GM12878 (cell line): ENCODE measurements at regions not wholly inside any gene's neighbourhood (a gene's known extent, or its start where the extent isn't known, plus 50 kb on each side); places are given as distances from the start of the nearest gene placed in this dataset.

Source experiments
- ATAC-seq: fragments of 200-7000 bp; cut with Tn5 transposase; 3 replicates; pipeline ENCODE4 v1.9.1; 2020; ENCODE audit warnings: mild to moderate bottlenecking, moderate library complexity
- BruUV-seq: library from RNA; stranded (reverse); fragments of 400-500 nt; replicated peaks from 2 replicates; lab custom pipeline; 2021; lab: Mats Ljungman, UMichigan
- CTCF ChIA-PET: fragments of 300-600 bp; sonication (Branson Sonifier 250); formaldehyde crosslinking; extraction: SDS; loops from one replicate; lab custom pipeline; 2021; ENCODE audit warnings: inconsistent platforms; lab: Yijun Ruan, JAX
- POLR2A ChIA-PET: fragments of 350-600 bp; formaldehyde crosslinking; extraction: SDS; loops from one replicate; lab custom pipeline; 2021; ENCODE audit warnings: inconsistent platforms; lab: Charles Lee
- RAD21 ChIA-PET: fragments of 300-600 bp; sonication (Branson Sonifier 250); formaldehyde crosslinking; loops from one replicate; lab custom pipeline; 2023; ENCODE audit warnings: antibody characterized with exemption; ENCODE audit not compliant: unreplicated experiment; lab: Charles Lee
- SMC1A ChIA-PET: fragments of 300-600 bp; sonication (Branson Sonifier 250); formaldehyde crosslinking; loops from one replicate; lab custom pipeline; 2023; ENCODE audit not compliant: unreplicated experiment, uncharacterized antibody; lab: Charles Lee
- DNase-seq: peaks from one replicate; pipeline ENCODE4 v3.0.0-alpha.2; 2011; ENCODE audit warnings: low read depth, low spot score
- FAIRE-seq: peaks from 3 replicates; lab custom pipeline; 2011; peaks lifted over from hg19 to GRCh38; lab: Jason Lieb, UNC
- H2AFZ ChIP-seq: 2 replicates; pipeline ENCODE4 v1.6.0; 2011; ENCODE audit warnings: low read depth, low read length, control low read depth; ENCODE audit not compliant: control insufficient read depth
- H3K27ac ChIP-seq: 2 replicates; pipeline ENCODE4 v1.5.1; 2011; ENCODE audit warnings: control low read depth; ENCODE audit not compliant: control insufficient read depth, insufficient read depth
- H3K27me3 ChIP-seq, 2 experiments: replicated peaks in 1 of 2; 2 replicates each; pipeline versions ENCODE4 v1.6.0 to v1.6.1; 2011; ENCODE audit warnings: low read length in 1 of 2; ENCODE audit not compliant: control insufficient read depth in 2 of 2, insufficient read depth in 2 of 2
- H3K36me3 ChIP-seq, 2 experiments: 2 replicates each; pipeline ENCODE4 v1.5.1; 2011; ENCODE audit warnings: low read length in 1 of 2; ENCODE audit not compliant: control insufficient read depth in 2 of 2, insufficient read depth in 2 of 2
- H3K4me1 ChIP-seq: 2 replicates; pipeline ENCODE4 v1.6.1; 2011; ENCODE audit warnings: mild to moderate bottlenecking, low read length, moderate library complexity, mixed read lengths; ENCODE audit not compliant: control insufficient read depth, insufficient read depth
- H3K4me2 ChIP-seq: 2 replicates; pipeline ENCODE4 v1.6.0; 2011; ENCODE audit warnings: control low read depth; ENCODE audit not compliant: control insufficient read depth, insufficient read depth
- H3K4me3 ChIP-seq: fragments of 200-600 bp; sonication (generic); 2 replicates; pipeline ENCODE4 v1.5.1; 2016
- H3K79me2 ChIP-seq: 2 replicates; pipeline ENCODE4 v1.6.0; 2011; ENCODE audit warnings: low read length; ENCODE audit not compliant: control insufficient read depth, insufficient read depth
- H3K9ac ChIP-seq: 2 replicates; pipeline ENCODE4 v1.8.0; 2011; ENCODE audit warnings: low read length, control low read depth, mixed read lengths; ENCODE audit not compliant: control insufficient read depth, insufficient read depth
- H3K9me3 ChIP-seq: replicated peaks from 3 replicates; pipeline ENCODE4 v1.5.1; 2011; ENCODE audit warnings: mild to moderate bottlenecking, low read length; ENCODE audit not compliant: control insufficient read depth, insufficient read depth
- H4K20me1 ChIP-seq: 2 replicates; pipeline ENCODE4 v1.6.0; 2011; ENCODE audit not compliant: control insufficient read depth, insufficient read depth
- ATF3 ChIP-seq: IDR thresholded peaks from 2 replicates; pipeline ENCODE4 v1.6.1; 2011; ENCODE audit warnings: low read depth, mild to moderate bottlenecking, low read length, moderate library complexity, borderline replicate concordance; ENCODE audit errors: extremely low read depth
- ATF7 ChIP-seq: fragments of 450-650 bp; IDR thresholded peaks from 2 replicates; pipeline ENCODE4 v1.6.1; 2016; ENCODE audit warnings: low read depth, mild to moderate bottlenecking
- BHLHE40 ChIP-seq, 2 experiments: fragments of 450-650 bp in 1 of 2; IDR thresholded peaks; 2 replicates each; pipeline ENCODE4 v1.6.1; 2011 to 2017; ENCODE audit warnings: low read depth in 2 of 2, borderline replicate concordance in 1 of 2, improper control_type of control experiment in 1 of 2, low read length in 1 of 2, mild to moderate bottlenecking in 1 of 2
- CHD2 ChIP-seq: IDR thresholded peaks from 2 replicates; pipeline ENCODE4 v1.6.1; 2011; ENCODE audit warnings: low read depth, low read length, improper control_type of control experiment, borderline replicate concordance
- HDAC6 ChIP-seq: fragments of 200-600 bp; sonication (generic); IDR thresholded peaks from one replicate; pipeline ENCODE4 v1.8.0; 2017; ENCODE audit warnings: antibody characterized with exemption; ENCODE audit not compliant: unreplicated experiment
- LARP7 ChIP-seq: fragments of 450-650 bp; IDR thresholded peaks from 2 replicates; pipeline ENCODE4 v1.6.1; 2017; ENCODE audit warnings: mild to moderate bottlenecking
- MAX ChIP-seq: IDR thresholded peaks from 2 replicates; pipeline ENCODE4 v1.6.1; 2012; ENCODE audit warnings: low read depth, low read length, improper control_type of control experiment
- POLR2AphosphoS2 ChIP-seq: IDR thresholded peaks from 2 replicates; pipeline ENCODE4 v1.6.1; 2011; ENCODE audit warnings: low read depth, mild to moderate bottlenecking, low read length, improper control_type of control experiment, moderate library complexity
- RB1 ChIP-seq: fragments of 450-650 bp; formaldehyde crosslinking; IDR thresholded peaks from 2 replicates; pipeline ENCODE4 v1.6.1; 2017; ENCODE audit warnings: mild to moderate bottlenecking, borderline replicate concordance
- RBBP5 ChIP-seq: fragments of 200-600 bp; sonication (generic); conservative IDR thresholded peaks from 2 replicates; pipeline ENCODE4 v1.6.1; 2016
- SUZ12 ChIP-seq: fragments of 200-600 bp; sonication (generic); IDR thresholded peaks from one replicate; pipeline ENCODE4 v1.6.1; 2018; ENCODE audit warnings: antibody characterized with exemption, mild to moderate bottlenecking; ENCODE audit not compliant: unreplicated experiment
- ZBED1 ChIP-seq: IDR thresholded peaks from 2 replicates; pipeline ENCODE4 v1.6.1; 2016; ENCODE audit warnings: borderline replicate concordance
- ZNF274 ChIP-seq: IDR thresholded peaks from one replicate; pipeline ENCODE4 v1.8.0; 2011; ENCODE audit not compliant: insufficient read length, insufficient read depth
- WGBS: methylation state at CpG from one replicate; pipeline ENCODE4 v1.1.6; 2016; ENCODE audit warnings: low lambda C conversion rate; ENCODE audit not compliant: insufficient replicate concordance, insufficient coverage; ENCODE audit errors: missing lambda C conversion rate; 5-methylcytosine and 5-hydroxymethylcytosine counted together
- in situ Hi-C: fragments of 300-500 bp; cut with MboI; formaldehyde crosslinking; loops from 9 replicates; pipeline ENCODE4 v1.14.3; 2018; ENCODE audit warnings: mixed read lengths
- intact Hi-C: fragments of 100-400 bp; cut with micrococcal nuclease; formaldehyde crosslinking; loops from one replicate; pipeline ENCODE4 v1.14.2; 2022; ENCODE audit not compliant: unreplicated experiment
- TF ChIP-seq, protein P1 (sequence below): fragments of 450-650 bp; IDR thresholded peaks from 2 replicates; pipeline ENCODE4 v1.6.1; 2017; ENCODE audit warnings: mild to moderate bottlenecking

DNA sequence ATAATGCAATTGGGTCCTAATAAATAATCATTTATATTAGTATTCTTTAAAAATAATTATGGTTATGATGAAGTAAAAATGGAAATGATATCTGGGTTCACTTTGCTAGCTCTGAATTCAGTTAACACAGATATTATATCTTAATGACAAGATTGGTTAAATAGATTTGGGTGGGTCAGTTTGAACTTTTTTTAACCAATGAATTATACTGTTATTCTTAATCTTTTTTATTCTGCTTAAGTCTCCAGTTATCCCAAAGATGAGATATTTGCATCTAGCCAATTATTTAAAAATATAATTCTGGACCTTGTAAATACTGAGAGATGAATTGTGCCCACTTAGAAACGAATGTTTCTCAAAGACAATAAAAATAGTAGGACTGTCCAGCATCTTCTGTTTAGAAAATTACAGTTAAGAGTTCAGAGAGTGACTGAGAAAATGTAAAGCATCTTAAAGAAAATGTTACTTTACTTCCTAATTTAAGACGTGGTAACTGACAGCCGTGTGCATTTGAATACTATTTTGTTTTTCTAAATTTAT lies 345.2 kb downstream of the USP25 start (continued):
- no peak for TF ChIP-seq BHLHE40 (IDR thresholded peaks at IDR 0.05; ENCODE audit: borderline replicate concordance in 1 of 2, low read depth in 2 of 2, low read length in 1 of 2)
- TF ChIP-seq, protein P1, sequence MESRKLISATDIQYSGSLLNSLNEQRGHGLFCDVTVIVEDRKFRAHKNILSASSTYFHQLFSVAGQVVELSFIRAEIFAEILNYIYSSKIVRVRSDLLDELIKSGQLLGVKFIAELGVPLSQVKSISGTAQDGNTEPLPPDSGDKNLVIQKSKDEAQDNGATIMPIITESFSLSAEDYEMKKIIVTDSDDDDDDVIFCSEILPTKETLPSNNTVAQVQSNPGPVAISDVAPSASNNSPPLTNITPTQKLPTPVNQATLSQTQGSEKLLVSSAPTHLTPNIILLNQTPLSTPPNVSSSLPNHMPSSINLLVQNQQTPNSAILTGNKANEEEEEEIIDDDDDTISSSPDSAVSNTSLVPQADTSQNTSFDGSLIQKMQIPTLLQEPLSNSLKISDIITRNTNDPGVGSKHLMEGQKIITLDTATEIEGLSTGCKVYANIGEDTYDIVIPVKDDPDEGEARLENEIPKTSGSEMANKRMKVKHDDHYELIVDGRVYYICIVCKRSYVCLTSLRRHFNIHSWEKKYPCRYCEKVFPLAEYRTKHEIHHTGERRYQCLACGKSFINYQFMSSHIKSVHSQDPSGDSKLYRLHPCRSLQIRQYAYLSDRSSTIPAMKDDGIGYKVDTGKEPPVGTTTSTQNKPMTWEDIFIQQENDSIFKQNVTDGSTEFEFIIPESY = no peak
- TF ChIP-seq RB1 = no peak
- no peak for TF ChIP-seq ATF7

GRCh38 chr21:16075649-16076282 lies 346.0 kb downstream of the USP25 start:
- Histone ChIP-seq H4K20me1 (no peaks in the 10 kb centered on the region), H3K4me2 (no peak overlapping the region), H3K9me3 (no peaks in the 10 kb centered on the region), H3K27me3 (no peaks in the 10 kb centered on the region), H2AFZ (no peak overlapping the region), H3K79me2 (no peaks in the 10 kb centered on the region), H3K27ac (no peak overlapping the region), H3K4me1 (no peaks in the 10 kb centered on the region), H3K36me3 (no peaks in the 10 kb centered on the region), H3K4me3 (no peak overlapping the region), H3K9ac (no peak overlapping the region)
- intact Hi-C loops = no loop called here
- ChIA-PET RAD21 (no interaction called here), POLR2A (no interaction called here), CTCF (no interaction called here), SMC1A (no interaction called here)
- ATAC-seq (no peak), DNase-seq (no peak), FAIRE-seq (no peak)
- 26% methylated on average over 5 of the region's 5 CpGs for WGBS
- in situ Hi-C loops = no loop called here
- TF ChIP-seq MAX = no peak
- TF ChIP-seq RBBP5 = no peak
- no peak for TF ChIP-seq ZNF274
- no peak for TF ChIP-seq POLR2AphosphoS2
- TF ChIP-seq CHD2 = no peak
- no peak for TF ChIP-seq SUZ12
- TF ChIP-seq ATF3 = no peak
- TF ChIP-seq HDAC6 = no peak
- no peak for TF ChIP-seq ZBED1
- no peak for TF ChIP-seq LARP7
- no TSS peak for BruUV-seq
